ENCODE measurements at regions not wholly inside any gene's neighbourhood (a gene's known extent, or its start where the extent isn't known, plus 50 kb on each side); places are given as distances from the start of the nearest gene placed in this dataset.

DNA sequence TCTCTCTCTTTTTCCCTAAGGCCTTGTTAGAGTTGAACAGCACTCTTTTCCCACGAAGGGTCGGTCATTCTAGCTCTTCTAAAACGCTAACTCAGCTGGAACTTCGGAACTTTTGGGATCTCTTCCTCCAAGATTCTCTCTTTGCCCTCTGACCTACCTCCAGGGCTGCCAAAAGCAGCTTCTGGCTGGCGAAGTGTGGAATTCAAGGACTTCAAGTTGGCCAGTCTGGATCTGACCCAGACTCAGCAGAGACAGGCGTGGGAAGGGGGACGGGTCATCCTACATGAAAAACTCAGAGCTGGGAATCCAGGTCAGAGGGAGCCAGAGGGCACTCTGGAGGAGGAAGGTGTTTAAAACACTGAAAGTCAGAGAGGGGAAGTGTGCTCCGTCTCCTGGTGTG lies 305.5 kb upstream of the HDAC4 start:
- Histone ChIP-seq H3K4me3 (replicated peaks in 1 of 3; ENCODE audit: insufficient read depth in 1 of 3, low read depth in 1 of 3, low read length in 3 of 3) (no peak overlapping the region), H3K4me2 (ENCODE audit: insufficient read depth, low read length) (no peak overlapping the region), H2AFZ (ENCODE audit: low read depth, low read length) (no peak overlapping the region), H3K9me1 (replicated peaks; ENCODE audit: control insufficient read depth, extremely low read depth, insufficient read depth, low read length) (no peaks in the 10 kb centered on the region), H3K27ac (ENCODE audit: insufficient read depth, low read depth, low read length) (no peak overlapping the region), H3K27me3 (ENCODE audit: control insufficient read depth in 2 of 2, insufficient read depth in 2 of 2, low read length in 2 of 2) (no peaks in the 10 kb centered on the region), H3K36me3 (ENCODE audit: control insufficient read depth in 2 of 2, extremely low read depth in 1 of 2, insufficient read depth in 2 of 2, low read length in 2 of 2) (no peaks in the 10 kb centered on the region), H3K79me2 (ENCODE audit: control insufficient read depth, insufficient read depth, low read length) (no peaks in the 10 kb centered on the region), H4K20me1 (replicated peaks; ENCODE audit: control insufficient read depth, extremely low read depth, insufficient read depth, low read length) (no peaks in the 10 kb centered on the region), H3K9ac (replicated peaks; ENCODE audit: extremely low read depth, insufficient read depth, low read length) (no peak overlapping the region), H3K4me1 (ENCODE audit: control insufficient read depth, extremely low read depth, insufficient read depth, low read length) (no peaks in the 10 kb centered on the region), H3K9me3 (replicated peaks; ENCODE audit: control insufficient read depth, insufficient read depth, low read length) (no peaks in the 10 kb centered on the region)
- POLR2A ChIA-PET: no interaction called here
- DNase-seq (ENCODE audit: low read depth, low spot score) (no peak), FAIRE-seq (no peak)
- intact Hi-C loops (cut with micrococcal nuclease) (no loop called here), dilution Hi-C loops (cut with MboI; ENCODE audit: extremely low pct_ligation_motif_present, low sequenced_read_pairs) (no loop called here)
- no peak for TF ChIP-seq POLR2AphosphoS5 (IDR thresholded peaks at IDR 0.05; ENCODE audit: insufficient read depth, low read depth, low read length)
- TF ChIP-seq, protein P1, sequence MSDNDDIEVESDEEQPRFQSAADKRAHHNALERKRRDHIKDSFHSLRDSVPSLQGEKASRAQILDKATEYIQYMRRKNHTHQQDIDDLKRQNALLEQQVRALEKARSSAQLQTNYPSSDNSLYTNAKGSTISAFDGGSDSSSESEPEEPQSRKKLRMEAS (IDR thresholded peaks at IDR 0.05; ENCODE audit: insufficient read depth, insufficient read length): no peak
- no peak for TF ChIP-seq EZH2 (IDR thresholded peaks at IDR 0.05; ENCODE audit: borderline replicate concordance, low read depth, low read length, severe bottlenecking)
- TF ChIP-seq GATA2 (IDR thresholded peaks at IDR 0.05; ENCODE audit: insufficient read depth, insufficient read length, low read depth, low read length): no peak
- TF ChIP-seq JUN (IDR thresholded peaks at IDR 0.05; ENCODE audit: borderline replicate concordance, insufficient read depth, insufficient read length, low read depth): no peak
- TF ChIP-seq, protein P2, sequence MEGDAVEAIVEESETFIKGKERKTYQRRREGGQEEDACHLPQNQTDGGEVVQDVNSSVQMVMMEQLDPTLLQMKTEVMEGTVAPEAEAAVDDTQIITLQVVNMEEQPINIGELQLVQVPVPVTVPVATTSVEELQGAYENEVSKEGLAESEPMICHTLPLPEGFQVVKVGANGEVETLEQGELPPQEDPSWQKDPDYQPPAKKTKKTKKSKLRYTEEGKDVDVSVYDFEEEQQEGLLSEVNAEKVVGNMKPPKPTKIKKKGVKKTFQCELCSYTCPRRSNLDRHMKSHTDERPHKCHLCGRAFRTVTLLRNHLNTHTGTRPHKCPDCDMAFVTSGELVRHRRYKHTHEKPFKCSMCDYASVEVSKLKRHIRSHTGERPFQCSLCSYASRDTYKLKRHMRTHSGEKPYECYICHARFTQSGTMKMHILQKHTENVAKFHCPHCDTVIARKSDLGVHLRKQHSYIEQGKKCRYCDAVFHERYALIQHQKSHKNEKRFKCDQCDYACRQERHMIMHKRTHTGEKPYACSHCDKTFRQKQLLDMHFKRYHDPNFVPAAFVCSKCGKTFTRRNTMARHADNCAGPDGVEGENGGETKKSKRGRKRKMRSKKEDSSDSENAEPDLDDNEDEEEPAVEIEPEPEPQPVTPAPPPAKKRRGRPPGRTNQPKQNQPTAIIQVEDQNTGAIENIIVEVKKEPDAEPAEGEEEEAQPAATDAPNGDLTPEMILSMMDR (IDR thresholded peaks at IDR 0.05; ENCODE audit: extremely low read depth in 1 of 2, insufficient read depth in 1 of 2, low read depth in 1 of 2, low read length in 2 of 2): no peak
- no peak for TF ChIP-seq FOS (IDR thresholded peaks at IDR 0.05; ENCODE audit: borderline replicate concordance, insufficient read depth, low read length)
- TF ChIP-seq MYC (IDR thresholded peaks at IDR 0.05; ENCODE audit: low read depth, low read length): no peak
- TF ChIP-seq POLR2A (IDR thresholded peaks at IDR 0.05; ENCODE audit: low read depth, low read length): no peak
- BruUV-seq (replicated peaks): no TSS peak
- CTCF ChIA-PET: no interaction called here
